OCI-LY3 (cell line): ENCODE measurements at regions not wholly inside any gene's neighbourhood (a gene's known extent, or its start where the extent isn't known, plus 50 kb on each side); places are given as distances from the start of the nearest gene placed in this dataset.

Experiments
- EZH2phosphoT487 ChIP-seq: fragments of 200-600 bp; shearing (Covaris generic); IDR thresholded peaks from 2 replicates; pipeline ENCODE4 v1.6.1; 2018; ENCODE audit warnings: antibody characterized with exemption, mixed run types, low read depth
- TF ChIP-seq, protein P1 (sequence below): fragments of 200-600, 300-600 bp; sonication (generic); IDR thresholded peaks from 2 replicates; pipeline ENCODE4 v1.5.1; 2014; ENCODE audit warnings: antibody characterized with exemption, low read length, low read depth

DNA sequence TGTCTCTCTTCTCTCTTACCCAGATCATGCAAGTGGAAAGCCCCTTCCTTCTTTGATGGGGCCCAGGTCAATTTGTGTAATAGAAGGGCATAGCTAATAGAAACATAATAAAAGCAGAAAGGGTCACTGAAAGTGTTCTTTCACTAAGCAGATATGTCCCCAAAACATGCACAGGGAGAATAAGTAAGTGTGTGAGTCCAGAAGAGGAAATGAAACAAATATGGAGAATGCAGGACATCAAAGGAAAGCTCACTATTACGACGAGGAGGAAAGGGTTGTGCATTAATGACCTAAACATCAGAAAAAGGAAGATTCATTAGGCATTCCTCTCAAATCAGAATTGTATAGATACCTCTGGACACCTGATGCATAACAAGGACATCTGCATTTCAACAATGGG is 81.4 kb upstream of the SMYD2 start:
- TF ChIP-seq, protein P1, sequence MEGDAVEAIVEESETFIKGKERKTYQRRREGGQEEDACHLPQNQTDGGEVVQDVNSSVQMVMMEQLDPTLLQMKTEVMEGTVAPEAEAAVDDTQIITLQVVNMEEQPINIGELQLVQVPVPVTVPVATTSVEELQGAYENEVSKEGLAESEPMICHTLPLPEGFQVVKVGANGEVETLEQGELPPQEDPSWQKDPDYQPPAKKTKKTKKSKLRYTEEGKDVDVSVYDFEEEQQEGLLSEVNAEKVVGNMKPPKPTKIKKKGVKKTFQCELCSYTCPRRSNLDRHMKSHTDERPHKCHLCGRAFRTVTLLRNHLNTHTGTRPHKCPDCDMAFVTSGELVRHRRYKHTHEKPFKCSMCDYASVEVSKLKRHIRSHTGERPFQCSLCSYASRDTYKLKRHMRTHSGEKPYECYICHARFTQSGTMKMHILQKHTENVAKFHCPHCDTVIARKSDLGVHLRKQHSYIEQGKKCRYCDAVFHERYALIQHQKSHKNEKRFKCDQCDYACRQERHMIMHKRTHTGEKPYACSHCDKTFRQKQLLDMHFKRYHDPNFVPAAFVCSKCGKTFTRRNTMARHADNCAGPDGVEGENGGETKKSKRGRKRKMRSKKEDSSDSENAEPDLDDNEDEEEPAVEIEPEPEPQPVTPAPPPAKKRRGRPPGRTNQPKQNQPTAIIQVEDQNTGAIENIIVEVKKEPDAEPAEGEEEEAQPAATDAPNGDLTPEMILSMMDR, result no peak
- TF ChIP-seq EZH2phosphoT487, result no peak
